K562 (cell line): ENCODE measurements at regions not wholly inside any gene's neighbourhood (a gene's known extent, or its start where the extent isn't known, plus 50 kb on each side); places are given as distances from the start of the nearest gene placed in this dataset.

Experiments used
- ASH1L ChIP-seq: fragments of 450-650 bp; IDR thresholded peaks from 2 replicates; pipeline ENCODE4 v1.6.1; 2018; ENCODE audit warnings: borderline replicate concordance, mild to moderate bottlenecking, low read depth; ENCODE audit not compliant: partially characterized antibody
- DMBX1 ChIP-seq: fragments of 250-450 bp; sonication (Bioruptor Pico); IDR thresholded peaks from 2 replicates; pipeline ENCODE4 v1.8.0; 2022; ENCODE audit warnings: inconsistent platforms, mild to moderate bottlenecking, moderate library complexity, borderline replicate concordance
- FOS ChIP-seq: IDR thresholded peaks from 3 replicates; pipeline ENCODE4 v1.6.1; 2011; ENCODE audit not compliant: insufficient read length; ENCODE audit errors: extremely low read depth
- HMGXB4 ChIP-seq: sonication (generic); formaldehyde crosslinking; IDR thresholded peaks from 2 replicates; pipeline ENCODE4 v1.8.1; 2023; ENCODE audit warnings: mild to moderate bottlenecking, missing genetic modification reagents
- KHSRP ChIP-seq: fragments of 450-650 bp; IDR thresholded peaks from 2 replicates; pipeline ENCODE4 v1.6.1; 2017
- KLF1 ChIP-seq: fragments of 450-650 bp; IDR thresholded peaks from 2 replicates; pipeline ENCODE4 v1.6.1; 2016; ENCODE audit warnings: missing genetic modification characterization, missing compliant biosample characterization
- MCM2 ChIP-seq: fragments of 450-650 bp; IDR thresholded peaks from 2 replicates; pipeline ENCODE4 v1.6.1; 2017; ENCODE audit warnings: low read depth, mild to moderate bottlenecking
- NR1H2 ChIP-seq: sonication (generic); formaldehyde crosslinking; IDR thresholded peaks from 2 replicates; pipeline ENCODE4 v1.4.0; 2020; ENCODE audit warnings: mild to moderate bottlenecking, missing genetic modification reagents
- NR4A1 ChIP-seq, 2 experiments: fragments of 250-450 bp in 1 of 2; fragments of 450-650 bp in 1 of 2; sonication (Bioruptor Pico) in 1 of 2; IDR thresholded peaks; 2 replicates each; pipeline versions ENCODE4 v1.4.0 to v1.6.1; 2016 to 2020; ENCODE audit warnings: mild to moderate bottlenecking in 2 of 2, missing compliant biosample characterization in 1 of 2, missing genetic modification characterization in 1 of 2, moderate library complexity in 1 of 2
- SP1 ChIP-seq: sonication (generic); formaldehyde crosslinking; IDR thresholded peaks from 2 replicates; pipeline ENCODE4 v1.8.1; 2022; ENCODE audit warnings: mild to moderate bottlenecking, missing genetic modification reagents
- ZFP30 ChIP-seq: fragments of 250-450 bp; sonication (Bioruptor Pico); IDR thresholded peaks from 2 replicates; pipeline ENCODE4 v1.8.0; 2022; ENCODE audit warnings: moderate library complexity, mild to moderate bottlenecking, inconsistent platforms, borderline replicate concordance
- ZNF217 ChIP-seq: sonication (generic); formaldehyde crosslinking; IDR thresholded peaks from 2 replicates; pipeline ENCODE4 v1.8.0; 2022; ENCODE audit warnings: mild to moderate bottlenecking, missing genetic modification reagents
- ZNF77 ChIP-seq: fragments of 250-450 bp; sonication (Bioruptor Pico); IDR thresholded peaks from 2 replicates; pipeline ENCODE4 v1.5.0; 2020
- TF ChIP-seq, protein P1 (sequence below): fragments of 450-650 bp; formaldehyde crosslinking; IDR thresholded peaks from 2 replicates; pipeline ENCODE4 v1.4.0; 2022; ENCODE audit warnings: missing genetic modification characterization

DNA sequence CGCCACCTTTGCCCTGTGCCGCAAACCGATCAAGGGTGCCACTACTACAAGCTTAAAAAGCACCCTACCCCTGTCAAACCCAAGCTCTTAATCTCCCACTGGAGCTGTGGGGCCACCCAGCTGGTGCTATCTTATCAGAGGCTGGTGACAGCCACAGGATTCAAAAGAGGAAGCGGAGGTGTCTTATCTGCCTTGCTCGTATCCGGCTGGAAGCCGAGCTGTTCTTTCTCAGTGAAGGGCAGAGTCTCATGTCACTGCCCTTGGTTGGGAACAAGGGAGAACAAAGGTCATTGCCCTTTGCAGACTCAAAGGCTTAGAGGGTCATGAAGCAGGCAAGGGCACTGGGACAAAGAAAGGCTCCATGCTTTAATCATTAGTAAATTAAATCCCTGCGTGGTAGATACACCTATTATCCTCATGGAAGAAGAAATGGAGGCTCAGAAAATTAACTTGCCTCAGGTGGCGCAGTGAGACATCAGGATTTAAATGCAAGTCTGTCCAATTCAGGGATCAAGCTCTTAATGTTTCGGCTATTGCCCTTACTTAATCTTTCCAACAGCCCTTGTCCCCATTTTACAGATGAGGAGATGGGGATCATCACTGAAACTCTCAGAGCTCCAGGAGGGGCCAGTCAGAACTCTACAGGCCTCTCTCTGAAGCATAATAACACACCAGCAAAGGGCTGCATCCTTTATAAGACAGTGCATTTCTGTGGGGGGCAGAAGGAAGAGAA lies 360.0 kb upstream of the PROK2 start (continued):
- TF ChIP-seq, protein P1, sequence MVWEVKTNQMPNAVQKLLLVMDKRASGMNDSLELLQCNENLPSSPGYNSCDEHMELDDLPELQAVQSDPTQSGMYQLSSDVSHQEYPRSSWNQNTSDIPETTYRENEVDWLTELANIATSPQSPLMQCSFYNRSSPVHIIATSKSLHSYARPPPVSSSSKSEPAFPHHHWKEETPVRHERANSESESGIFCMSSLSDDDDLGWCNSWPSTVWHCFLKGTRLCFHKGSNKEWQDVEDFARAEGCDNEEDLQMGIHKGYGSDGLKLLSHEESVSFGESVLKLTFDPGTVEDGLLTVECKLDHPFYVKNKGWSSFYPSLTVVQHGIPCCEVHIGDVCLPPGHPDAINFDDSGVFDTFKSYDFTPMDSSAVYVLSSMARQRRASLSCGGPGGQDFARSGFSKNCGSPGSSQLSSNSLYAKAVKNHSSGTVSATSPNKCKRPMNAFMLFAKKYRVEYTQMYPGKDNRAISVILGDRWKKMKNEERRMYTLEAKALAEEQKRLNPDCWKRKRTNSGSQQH: 0 out of 2 replicates have a peak, but pooled peaks have one; percentile 13
- TF ChIP-seq ZNF77 (CRISPR knock-in tag) (no peak), KLF1 (tag) (no peak), ZFP30 (CRISPR knock-in tag) (no peak), FOS (no peak), ZNF217 (CRISPR knock-in tag) (no peak), HMGXB4 (CRISPR knock-in tag) (no peak), NR1H2 (no peak), SP1 (peak; percentile 44; the same call in 1 of the 2 replicates), ASH1L (no peak), NR4A1 (CRISPR knock-in tag; IDR thresholded peaks at IDR 0.05) (no peak), NR4A1 (tag; IDR thresholded peaks at IDR 0.05) (peak; percentile 80; the same call in 1 of the 2 replicates), MCM2 (no peak), DMBX1 (CRISPR knock-in tag) (peak; percentile 96), KHSRP (peak; percentile 70; the same call in 1 of the 2 replicates)
